ENCODE measurements at regions not wholly inside any gene's neighbourhood (a gene's known extent, or its start where the extent isn't known, plus 50 kb on each side); places are given as distances from the start of the nearest gene placed in this dataset.

DNA sequence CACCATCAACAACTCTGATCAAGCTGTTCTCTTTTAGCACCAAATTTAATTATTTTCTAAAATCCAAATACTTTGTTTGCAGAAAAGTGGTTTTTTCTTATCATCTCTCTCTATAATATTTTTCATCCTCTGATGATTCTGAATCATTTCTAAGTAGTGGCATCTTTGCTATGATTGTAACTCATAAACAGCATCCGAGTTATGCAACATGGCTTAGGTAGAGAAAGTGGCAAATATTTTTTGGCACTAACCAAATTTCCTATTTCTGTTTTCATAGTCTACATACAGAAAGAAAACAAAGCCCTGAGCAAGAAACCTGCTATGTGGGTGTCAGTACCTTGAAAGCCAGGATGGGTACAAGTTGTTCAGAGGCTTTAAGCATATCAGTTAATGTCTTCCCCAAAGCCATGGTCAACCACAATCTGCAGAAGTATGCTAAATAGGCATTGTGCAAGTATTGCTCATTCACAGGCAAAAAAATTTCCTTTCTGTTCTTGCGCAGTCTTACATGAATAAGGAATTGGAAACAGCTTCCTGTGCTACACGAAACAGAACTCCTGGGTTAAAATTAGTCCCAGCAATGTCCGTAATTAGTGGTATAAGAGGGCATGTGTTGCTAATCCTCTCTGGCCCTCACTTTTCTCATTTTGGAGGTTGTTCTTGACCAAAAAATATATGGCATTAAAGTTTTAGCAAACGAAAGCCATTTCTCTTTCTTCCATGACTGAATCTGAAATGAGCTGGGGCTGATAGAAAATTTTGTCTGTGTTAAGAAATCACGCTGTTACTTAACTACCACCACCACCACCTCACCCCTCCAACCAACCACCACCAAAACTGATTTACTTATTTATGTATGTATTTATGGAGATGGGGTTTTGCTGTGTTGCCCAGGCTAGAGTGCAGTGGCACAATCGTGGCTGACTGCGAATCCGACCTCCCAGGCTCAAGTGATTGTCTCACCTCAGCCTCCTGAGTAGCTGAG is 325.6 kb upstream of the MAGI2 start:
- TF ChIP-seq, protein P1, sequence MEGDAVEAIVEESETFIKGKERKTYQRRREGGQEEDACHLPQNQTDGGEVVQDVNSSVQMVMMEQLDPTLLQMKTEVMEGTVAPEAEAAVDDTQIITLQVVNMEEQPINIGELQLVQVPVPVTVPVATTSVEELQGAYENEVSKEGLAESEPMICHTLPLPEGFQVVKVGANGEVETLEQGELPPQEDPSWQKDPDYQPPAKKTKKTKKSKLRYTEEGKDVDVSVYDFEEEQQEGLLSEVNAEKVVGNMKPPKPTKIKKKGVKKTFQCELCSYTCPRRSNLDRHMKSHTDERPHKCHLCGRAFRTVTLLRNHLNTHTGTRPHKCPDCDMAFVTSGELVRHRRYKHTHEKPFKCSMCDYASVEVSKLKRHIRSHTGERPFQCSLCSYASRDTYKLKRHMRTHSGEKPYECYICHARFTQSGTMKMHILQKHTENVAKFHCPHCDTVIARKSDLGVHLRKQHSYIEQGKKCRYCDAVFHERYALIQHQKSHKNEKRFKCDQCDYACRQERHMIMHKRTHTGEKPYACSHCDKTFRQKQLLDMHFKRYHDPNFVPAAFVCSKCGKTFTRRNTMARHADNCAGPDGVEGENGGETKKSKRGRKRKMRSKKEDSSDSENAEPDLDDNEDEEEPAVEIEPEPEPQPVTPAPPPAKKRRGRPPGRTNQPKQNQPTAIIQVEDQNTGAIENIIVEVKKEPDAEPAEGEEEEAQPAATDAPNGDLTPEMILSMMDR (IDR thresholded peaks at IDR 0.05; ENCODE audit: low read depth, low read length): no peak
- TF ChIP-seq POLR2A (IDR thresholded peaks at IDR 0.05; ENCODE audit: extremely low read depth, insufficient read length) (no peak), MYC (IDR thresholded peaks at IDR 0.05; ENCODE audit: low read depth, low read length) (peak; percentile 66)
- TF ChIP-seq, protein P2, sequence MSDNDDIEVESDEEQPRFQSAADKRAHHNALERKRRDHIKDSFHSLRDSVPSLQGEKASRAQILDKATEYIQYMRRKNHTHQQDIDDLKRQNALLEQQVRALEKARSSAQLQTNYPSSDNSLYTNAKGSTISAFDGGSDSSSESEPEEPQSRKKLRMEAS (IDR thresholded peaks at IDR 0.05; ENCODE audit: low read depth, low read length): 0 out of 2 replicates have a peak, but pooled peaks have one; percentile 26

Data from NB4 (cell line).